PC-9 (cell line): ENCODE measurements at regions not wholly inside any gene's neighbourhood (a gene's known extent, or its start where the extent isn't known, plus 50 kb on each side); places are given as distances from the start of the nearest gene placed in this dataset.

Experiments
- CTCF ChIP-seq: fragments of 200-600 bp; sonication (generic); conservative IDR thresholded peaks from 2 replicates; pipeline ENCODE4 v1.6.1; 2017; ENCODE audit warnings: mixed run types, antibody characterized with exemption, mild to moderate bottlenecking, moderate library complexity
- EZH2 ChIP-seq: fragments of 200-600 bp; sonication (generic); IDR thresholded peaks from 2 replicates; pipeline ENCODE4 v1.8.0; 2017; ENCODE audit warnings: antibody characterized with exemption, low read depth

GRCh38 chr5:2166306-2166978 is 283.7 kb upstream of the IRX4 start:
- TF ChIP-seq CTCF (no peak), EZH2 (no peak; the same call in 1 of the 2 replicates)
